Mammary epithelial cell (primary cell): ENCODE measurements at regions not wholly inside any gene's neighbourhood (a gene's known extent, or its start where the extent isn't known, plus 50 kb on each side); places are given as distances from the start of the nearest gene placed in this dataset.

Experiments
- CTCF ChIP-seq, 2 donors: IDR thresholded peaks in 1 of 2; conservative IDR thresholded peaks in 1 of 2; 2 replicates each; pipeline ENCODE4 v1.5.1; 2011 to 2012; ENCODE audit warnings: inconsistent platforms in 2 of 2, low read length in 2 of 2, mild to moderate bottlenecking in 2 of 2, control low read depth in 1 of 2, low read depth in 1 of 2; ENCODE audit not compliant: insufficient read depth in 1 of 2; ENCODE audit errors: extremely low read depth in 1 of 2
- EZH2 ChIP-seq: IDR thresholded peaks from 2 replicates; pipeline ENCODE4 v1.6.1; 2012; ENCODE audit warnings: low read length, inconsistent platforms, borderline replicate concordance

GRCh38 chr2:188852772-188853171, 121.4 kb upstream of the COL3A1 start:
- TF ChIP-seq CTCF (conservative IDR thresholded peaks at IDR 0.05 in 1 of 2, IDR thresholded peaks at IDR 0.05 in 1 of 2; ENCODE audit: extremely low read depth in 1 of 2, insufficient read depth in 1 of 2, low read depth in 1 of 2, low read length in 2 of 2): no peak
- TF ChIP-seq EZH2: no peak
